Activated CD4-positive, alpha-beta T cell treated with anti-CD3 and anti-CD28 coated beads, Interleukin-2, Interleukin-6, amounts not matched to agents 100 ng/mL and 50 ng/mL, durations not matched to agents 16 hours and 8 hours (primary cell): ENCODE measurements at regions not wholly inside any gene's neighbourhood (a gene's known extent, or its start where the extent isn't known, plus 50 kb on each side); places are given as distances from the start of the nearest gene placed in this dataset.

Source experiments
- DNase-seq: peaks from one replicate; pipeline ENCODE4 v3.0.0-alpha.2; 2020

DNA sequence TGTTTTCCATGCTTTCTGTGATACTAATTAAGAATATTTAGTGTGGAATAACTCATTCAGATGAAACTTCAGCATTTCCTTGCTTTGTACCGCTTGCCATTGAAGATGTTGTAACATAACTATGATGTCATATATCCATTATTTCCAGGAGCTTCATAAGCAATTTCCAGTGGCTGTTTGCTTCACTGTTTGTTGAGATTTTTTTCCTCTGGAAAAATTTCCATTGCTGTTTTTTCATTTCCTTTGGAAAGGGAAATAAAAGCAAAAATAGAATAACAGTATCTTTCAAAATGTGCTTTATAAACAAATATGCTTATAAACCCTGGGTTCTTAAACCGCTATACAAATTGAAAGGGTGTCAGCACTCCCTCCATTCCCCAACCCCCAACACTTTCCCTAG, 319.6 kb upstream of the SEMA6D start:
- no peak for DNase-seq

DNA sequence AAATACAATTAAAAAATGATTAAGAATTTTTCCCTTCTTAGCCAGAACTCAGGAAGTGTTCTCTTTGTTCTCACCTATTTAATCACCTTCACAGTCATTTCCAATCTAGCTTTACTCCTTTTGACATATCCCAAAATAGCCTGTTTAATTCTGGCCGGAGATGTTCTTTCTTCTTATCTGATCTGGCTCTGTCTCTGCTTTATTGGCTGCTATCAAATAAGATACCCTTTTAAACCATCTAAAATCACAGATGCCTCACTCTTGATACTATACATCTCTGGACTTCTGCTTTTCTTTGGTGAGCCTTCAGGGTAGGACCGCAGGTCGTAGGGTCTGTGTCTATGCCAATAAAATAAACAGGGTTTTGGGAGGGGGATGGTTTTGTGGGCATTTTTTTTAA, 319.2 kb upstream of the SEMA6D start:
- DNase-seq = no peak

- no peak for DNase-seq
These were observed 318.7 kb upstream of the SEMA6D start for GRCh38 chr15:47398594-47398993.

- no peak for DNase-seq
These were observed 318.2 kb upstream of the SEMA6D start for GRCh38 chr15:47399100-47399499.

- DNase-seq = no peak
These were observed 316.7 kb upstream of the SEMA6D start for GRCh38 chr15:47400603-47401002.

- DNase-seq = no peak
These were observed 315.9 kb upstream of the SEMA6D start for GRCh38 chr15:47401427-47401826.

- DNase-seq = no peak
These were observed 314.5 kb upstream of the SEMA6D start for GRCh38 chr15:47402829-47403228.

- DNase-seq = no peak
These were observed 312.4 kb upstream of the SEMA6D start for GRCh38 chr15:47404877-47405276.

DNA sequence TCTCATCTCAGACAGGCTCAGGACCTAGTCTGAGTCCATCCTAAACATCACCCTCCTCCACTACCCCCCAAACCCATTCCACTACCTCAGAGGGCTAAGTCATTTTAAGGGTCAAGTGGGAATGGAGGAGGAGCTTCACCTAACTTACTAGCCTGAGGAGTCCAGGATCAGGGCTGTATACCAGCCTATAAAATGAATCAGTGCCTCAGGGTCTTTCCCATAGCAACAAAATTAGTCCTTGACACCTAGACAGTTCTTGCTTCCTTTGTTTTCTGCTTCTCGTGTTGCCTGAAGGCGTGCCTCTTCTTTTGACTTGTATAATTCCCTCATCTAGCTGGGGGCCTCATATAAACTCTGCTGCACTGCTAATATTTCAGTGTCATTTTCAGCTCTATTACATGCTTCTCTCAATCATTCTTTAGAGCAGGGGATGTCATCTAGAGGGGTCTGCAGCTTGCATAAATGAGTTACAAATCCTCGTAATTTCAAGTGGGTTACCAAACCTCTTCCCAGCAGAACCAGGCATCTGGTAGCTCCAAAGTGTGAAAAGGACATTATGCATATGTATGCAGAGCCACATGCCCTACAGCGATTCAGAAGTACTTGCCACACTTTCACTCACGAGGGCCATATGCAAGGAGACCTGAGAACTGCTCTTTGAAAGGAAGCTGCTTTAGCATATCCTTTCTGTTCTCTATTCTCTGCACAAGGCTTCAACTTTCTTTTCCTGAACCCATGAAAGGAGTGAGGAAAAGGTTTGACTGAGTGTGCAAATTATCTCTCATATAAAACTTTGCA, 311.7 kb upstream of the SEMA6D start:
- DNase-seq = no peak

- no peak for DNase-seq
These were observed 309.6 kb upstream of the SEMA6D start for GRCh38 chr15:47407692-47408091.

DNA sequence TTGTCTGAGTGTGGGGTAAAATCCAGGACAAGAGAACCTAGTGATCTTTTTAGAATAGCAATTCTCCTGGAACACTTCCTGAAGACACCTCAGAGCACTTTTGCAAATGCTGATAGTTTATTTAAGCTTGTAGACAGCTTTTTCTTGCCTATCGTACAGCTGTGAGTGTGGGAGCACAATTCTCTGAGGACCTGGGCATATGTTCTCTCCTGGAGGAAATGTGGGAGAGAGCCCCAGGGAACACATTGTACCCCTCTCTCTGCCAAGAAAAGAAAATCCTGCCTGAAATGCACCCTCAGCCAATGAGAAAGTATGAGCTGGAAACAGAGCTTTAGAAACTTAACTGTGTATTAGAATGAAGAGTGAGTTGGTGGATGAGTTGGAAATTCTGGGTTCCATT, 308.3 kb upstream of the SEMA6D start:
- no peak for DNase-seq

- DNase-seq = no peak
These were observed 307.7 kb upstream of the SEMA6D start for GRCh38 chr15:47409600-47409999.

- no peak for DNase-seq
These were observed 307.1 kb upstream of the SEMA6D start for GRCh38 chr15:47410247-47410646.

DNA sequence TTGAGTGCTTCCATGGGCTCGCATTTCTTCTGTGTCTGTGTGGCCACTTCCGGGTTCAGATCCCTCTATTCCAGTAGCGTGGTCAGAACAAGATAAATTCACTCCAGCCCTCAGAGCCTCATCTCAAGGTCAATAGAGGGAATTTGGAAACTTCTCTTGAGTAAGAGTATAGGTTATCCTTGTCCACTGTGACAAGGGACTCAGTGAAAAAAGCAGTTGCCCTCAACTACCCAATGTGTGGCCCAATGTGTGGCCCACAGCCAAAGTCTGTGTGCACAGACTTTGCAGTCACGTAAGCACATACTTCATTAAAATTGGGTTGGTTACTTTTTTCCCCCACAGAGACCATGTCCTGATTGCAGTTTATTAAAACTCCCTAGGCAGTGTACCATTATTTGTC, 305.6 kb upstream of the SEMA6D start:
- DNase-seq = no peak

- DNase-seq = no peak
These were observed 305.2 kb upstream of the SEMA6D start for GRCh38 chr15:47412136-47412535.

- DNase-seq = no peak
These were observed 304.5 kb upstream of the SEMA6D start for GRCh38 chr15:47412802-47413201.

GRCh38 chr15:47414207-47414606, 303.1 kb upstream of the SEMA6D start:
- DNase-seq = no peak

- no peak for DNase-seq
These were observed 301.8 kb upstream of the SEMA6D start for GRCh38 chr15:47415539-47415971.

DNA sequence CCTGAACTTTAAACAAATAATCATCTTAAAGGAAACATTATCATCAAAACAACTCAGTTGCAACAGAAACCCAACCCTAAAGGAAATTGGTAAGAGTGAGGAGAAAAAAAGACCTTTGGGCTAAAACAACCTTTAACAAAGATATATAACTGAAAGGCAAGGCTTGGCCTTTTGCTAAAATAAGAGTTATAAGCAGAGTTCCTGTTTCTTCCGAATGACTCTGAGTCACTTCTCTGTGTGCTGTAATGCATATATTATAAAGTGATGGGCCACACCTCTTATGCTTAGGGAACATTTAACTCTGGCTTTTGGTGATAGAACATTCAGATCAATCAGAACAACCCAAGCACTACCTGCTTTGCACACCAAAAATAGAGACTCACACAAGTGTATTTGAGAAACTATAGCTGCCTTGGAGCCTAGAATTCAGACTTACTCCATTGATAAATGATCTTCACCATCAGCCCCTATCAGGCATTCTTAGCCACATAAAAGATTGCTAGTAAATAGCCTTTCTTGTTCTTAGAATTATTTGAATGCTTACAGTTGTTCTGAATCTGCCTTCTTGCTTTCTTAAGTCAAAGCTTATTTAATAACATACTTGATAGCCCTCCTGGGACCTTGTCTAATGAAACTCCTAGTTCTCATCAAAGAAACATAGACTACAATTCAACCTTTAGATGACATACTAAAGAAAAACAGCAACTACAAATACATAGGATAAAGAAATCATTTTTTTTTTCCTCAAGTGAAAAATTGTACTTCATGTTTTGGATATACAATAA, 294.2 kb upstream of the SEMA6D start:
- DNase-seq = no peak

DNA sequence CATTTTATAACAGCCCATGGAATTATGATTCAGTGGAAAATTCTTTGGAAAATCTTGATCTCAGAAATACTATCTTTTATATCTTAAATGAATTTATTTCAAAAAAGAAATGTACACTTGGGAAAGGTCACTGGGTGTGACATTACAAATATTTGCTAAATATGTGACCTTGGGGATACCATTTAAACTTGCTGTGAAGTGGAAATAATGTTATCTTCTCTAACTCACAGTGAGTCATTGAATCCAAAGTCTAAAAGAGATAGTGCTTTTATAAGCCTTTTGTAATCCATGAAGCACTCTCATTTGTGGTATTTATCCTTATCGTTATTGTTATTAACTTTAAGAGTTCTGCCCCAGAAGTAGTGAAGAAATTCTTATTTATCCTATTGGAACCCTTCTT, 289.8 kb upstream of the SEMA6D start:
- DNase-seq = no peak

GRCh38 chr15:47429376-47429775, 287.9 kb upstream of the SEMA6D start:
- DNase-seq = no peak

GRCh38 chr15:47431501-47431900, 285.8 kb upstream of the SEMA6D start:
- DNase-seq = no peak

- DNase-seq = no peak
These were observed 284.5 kb upstream of the SEMA6D start for GRCh38 chr15:47432826-47433225.

DNA sequence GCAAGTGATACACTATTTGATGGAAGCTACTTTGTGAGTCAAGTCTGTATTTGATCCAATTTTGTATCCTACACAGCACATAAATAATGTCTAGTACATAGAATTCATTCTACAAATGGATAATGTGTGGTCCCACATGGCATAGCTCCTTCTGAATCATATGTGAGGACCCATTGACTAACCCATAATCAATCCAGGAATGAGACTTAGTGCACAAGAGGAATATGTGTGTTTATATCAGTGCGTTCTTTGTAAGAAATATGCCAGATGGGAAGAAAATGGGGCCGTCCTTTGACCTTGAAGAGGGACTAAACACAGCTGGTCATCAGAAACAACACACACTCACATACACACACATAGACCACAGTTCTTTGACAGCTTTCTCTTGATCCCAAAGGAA, 282.7 kb upstream of the SEMA6D start:
- DNase-seq = no peak
